HT-29 (cell line): ENCODE measurements at regions not wholly inside any gene's neighbourhood (a gene's known extent, or its start where the extent isn't known, plus 50 kb on each side); places are given as distances from the start of the nearest gene placed in this dataset.

Experiments used
- DNase-seq: peaks from one replicate; pipeline ENCODE4 v3.0.0-alpha.2; 2015; ENCODE audit warnings: low spot score

DNA sequence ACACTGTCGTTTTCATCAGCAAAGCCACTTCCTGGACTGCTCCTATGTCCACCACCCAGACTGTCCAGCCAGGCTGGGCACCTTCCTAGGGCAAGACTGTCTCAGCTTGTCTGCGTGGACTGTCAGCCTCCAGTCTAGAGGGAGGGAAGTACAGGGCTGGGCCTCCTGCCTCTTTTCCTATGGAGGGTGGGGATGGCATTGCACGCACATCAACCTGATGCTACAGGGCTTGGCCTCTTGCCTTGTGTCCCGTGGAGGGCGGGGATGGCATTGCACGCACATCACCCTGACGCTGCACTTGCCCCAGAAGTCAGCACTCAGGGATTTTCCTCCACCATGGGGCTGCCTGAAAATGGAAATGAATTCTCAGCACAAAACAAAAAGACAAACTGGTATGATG lies 304.2 kb upstream of the CDH4 start:
- DNase-seq = no peak

DNA sequence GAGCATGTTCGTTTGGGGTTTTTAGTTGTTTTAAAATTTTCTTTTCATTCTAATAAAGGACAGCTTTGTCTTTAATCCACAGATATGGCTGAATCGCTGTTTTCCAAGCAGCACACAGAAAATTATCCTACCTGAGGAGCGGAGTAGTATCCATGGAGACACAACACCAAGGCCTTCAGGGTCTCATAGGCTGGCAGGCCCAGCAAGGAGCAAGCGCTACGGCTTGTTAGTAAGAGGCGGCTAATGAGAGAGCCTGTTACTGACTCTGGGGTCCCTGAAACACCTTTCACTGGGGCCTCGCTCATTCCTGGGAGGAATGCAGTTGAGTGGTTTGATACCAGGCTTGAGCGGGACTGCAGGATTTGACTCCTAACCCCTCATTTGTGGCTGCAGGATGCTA lies 303.8 kb upstream of the CDH4 start:
- DNase-seq = no peak

GRCh38 chr20:60950561-60950960 lies 301.5 kb upstream of the CDH4 start:
- no peak for DNase-seq

- DNase-seq = no peak
Measured at GRCh38 chr20:60950974-60951373, 301.1 kb upstream of the CDH4 start.

GRCh38 chr20:60952861-60953260 lies 299.2 kb upstream of the CDH4 start:
- DNase-seq = no peak

DNA sequence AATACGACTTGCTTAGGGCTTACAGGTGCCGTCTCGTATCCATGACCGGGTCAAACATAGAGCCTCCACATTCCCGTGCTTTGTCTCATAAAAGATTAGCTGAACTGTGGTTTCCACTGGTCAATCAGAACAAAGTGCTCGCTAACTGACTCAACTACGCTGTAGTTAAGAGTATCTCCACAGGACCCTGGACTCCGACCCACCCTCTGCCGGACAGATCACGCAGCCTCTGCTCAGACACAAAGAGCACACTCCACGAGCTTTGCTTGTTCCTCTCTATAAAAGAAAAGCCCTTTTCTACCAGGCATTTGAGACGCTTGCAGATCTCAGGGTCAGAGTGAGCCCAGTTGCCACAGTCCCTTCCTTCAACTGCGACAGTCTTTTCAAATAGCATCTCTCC lies 298.7 kb upstream of the CDH4 start:
- DNase-seq = no peak

DNA sequence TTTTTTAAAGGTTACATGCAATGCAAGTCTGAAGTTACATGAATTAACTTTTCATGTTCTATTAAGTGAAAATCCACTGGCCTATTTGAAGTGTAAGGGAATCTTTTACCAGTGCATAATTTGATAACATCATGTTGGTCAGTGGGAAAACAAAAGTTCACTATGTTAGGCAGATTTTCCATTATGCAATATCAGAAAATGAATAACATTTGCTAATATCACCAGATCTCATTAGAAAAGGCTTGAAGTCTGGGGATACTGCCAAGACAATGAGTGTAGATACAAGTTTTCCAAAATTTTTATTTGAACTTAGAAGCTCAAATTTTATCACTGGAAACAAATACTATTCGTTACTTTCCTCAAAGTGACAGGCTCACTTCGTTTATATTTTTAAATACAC lies 296.4 kb upstream of the CDH4 start:
- DNase-seq = no peak

DNA sequence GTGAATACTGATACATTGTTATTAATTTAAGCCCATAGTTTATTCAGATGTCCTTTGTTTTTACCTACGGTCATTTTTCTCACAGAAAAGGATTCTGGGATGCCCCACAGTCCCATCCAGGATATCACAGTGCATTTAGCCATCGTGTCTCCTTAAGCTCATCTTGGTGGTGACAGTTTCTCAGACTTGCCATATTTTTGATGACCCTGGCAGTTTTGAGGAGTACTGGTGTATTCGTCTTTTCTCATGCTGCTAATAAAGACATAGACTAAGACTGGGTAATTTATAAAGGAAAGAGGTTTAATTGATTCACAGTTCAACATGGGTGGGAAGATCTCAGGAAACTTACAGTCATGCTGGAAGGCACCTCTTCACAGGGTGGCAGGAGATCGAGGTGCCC lies 295.9 kb upstream of the CDH4 start:
- no peak for DNase-seq

GRCh38 chr20:60957621-60958020 lies 294.4 kb upstream of the CDH4 start:
- no peak for DNase-seq

GRCh38 chr20:60959971-60960370 lies 292.1 kb upstream of the CDH4 start:
- DNase-seq = no peak

GRCh38 chr20:60960500-60960899 lies 291.6 kb upstream of the CDH4 start:
- DNase-seq = no peak

DNA sequence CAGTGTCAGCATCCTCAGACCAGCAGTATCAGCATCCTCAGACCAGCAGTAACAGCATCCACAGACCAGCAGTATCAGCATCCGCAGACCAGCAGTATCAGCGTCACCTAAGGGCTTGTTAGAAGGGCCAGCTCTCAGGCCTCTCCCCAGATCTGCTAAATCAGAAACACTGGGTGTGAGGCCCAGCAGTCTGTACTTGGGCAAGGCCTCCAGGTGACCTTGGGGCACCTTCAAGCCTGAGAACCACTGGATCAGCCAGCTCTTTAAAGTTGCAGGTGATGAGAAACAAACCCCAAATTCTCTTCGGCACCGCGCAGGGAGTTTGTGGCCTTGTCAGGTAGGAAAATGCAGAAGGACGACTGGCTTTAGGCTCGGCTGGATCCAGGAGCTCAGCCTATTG lies 290.5 kb upstream of the CDH4 start:
- DNase-seq = no peak

DNA sequence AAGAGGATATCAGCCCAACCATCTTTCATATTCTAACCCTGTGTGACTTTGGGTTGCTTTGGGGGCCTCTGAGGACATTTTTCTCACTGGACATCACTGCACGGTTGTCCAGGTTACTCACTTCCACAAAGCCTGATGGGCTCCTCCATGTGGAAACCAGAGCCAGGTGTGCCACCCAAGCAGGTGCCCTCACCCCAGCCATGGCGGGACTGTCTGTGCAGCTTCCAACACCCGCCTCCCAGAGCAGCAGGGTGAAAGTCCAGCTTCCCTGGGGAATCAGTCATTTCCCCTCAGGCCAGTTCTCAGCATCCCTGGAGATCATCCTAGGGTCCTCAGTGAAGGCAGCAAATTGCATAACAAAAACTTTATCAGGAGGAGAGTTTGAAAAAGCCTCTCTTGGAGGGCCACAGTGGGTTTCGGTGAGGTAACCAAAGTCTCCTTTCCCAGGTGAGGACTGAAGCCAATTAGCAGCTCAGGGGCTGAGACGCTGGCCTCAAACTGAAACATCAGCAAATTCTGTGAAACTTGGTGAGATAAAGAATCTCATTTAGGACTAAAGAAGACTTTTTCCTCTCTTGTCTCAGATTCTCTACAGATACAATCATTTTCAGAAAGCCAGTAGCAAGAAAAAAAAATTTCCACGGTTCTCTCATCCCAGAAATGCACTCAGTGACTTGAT lies 289.6 kb upstream of the CDH4 start:
- DNase-seq = no peak

- no peak for DNase-seq
Measured at GRCh38 chr20:60963146-60963545, 288.9 kb upstream of the CDH4 start.

DNA sequence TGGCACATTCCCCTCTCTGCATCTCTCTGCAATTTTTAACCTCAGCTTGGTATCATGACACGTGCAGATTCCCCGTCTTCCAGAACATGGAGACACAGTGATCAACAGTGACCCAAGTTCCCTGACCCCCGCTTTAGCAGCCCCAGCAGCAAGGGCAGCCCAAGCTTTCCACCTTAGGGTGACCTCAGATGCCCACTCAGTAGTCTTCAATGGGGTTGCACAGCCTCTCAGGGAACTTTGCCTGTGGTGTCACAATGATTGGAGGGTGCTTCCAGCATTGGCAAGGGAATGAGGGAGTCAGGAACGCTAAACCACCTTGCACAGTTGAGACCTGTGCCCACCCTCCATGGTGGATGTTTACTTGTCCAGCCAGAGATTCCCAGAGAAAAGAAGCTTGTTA lies 287.1 kb upstream of the CDH4 start:
- no peak for DNase-seq

- DNase-seq = no peak
Measured at GRCh38 chr20:60966031-60966430, 286.0 kb upstream of the CDH4 start.

DNA sequence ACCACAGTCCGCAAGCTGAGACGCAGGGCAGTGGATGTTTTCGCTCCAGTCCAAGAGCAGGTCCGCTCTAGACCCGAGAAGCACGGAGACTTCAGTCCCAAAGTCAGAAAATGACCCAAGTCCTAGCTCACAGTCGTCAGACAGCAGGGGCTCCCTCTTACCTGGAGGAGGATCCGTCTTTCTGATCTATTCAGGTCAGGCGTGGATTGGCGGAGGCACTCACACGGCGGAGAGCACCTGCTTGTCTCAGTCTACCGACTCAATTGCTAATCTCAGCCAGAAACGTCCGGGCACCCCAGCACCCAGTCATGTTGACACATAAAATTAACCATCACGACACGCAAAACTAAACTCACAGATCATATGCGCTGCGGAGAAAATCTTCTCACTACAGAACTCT lies 285.3 kb upstream of the CDH4 start:
- DNase-seq = no peak

GRCh38 chr20:60967431-60968316 lies 284.4 kb upstream of the CDH4 start:
- DNase-seq = no peak

GRCh38 chr20:60968853-60969720 lies 283.0 kb upstream of the CDH4 start:
- no peak for DNase-seq

GRCh38 chr20:60970601-60971000 lies 281.5 kb upstream of the CDH4 start:
- no peak for DNase-seq

GRCh38 chr20:60974022-60974421 lies 278.0 kb upstream of the CDH4 start:
- no peak for DNase-seq

GRCh38 chr20:60974441-60974945 lies 277.6 kb upstream of the CDH4 start:
- no peak for DNase-seq
